Thyroid gland (tissue), 4 donors: ENCODE measurements at regions not wholly inside any gene's neighbourhood (a gene's known extent, or its start where the extent isn't known, plus 50 kb on each side); places are given as distances from the start of the nearest gene placed in this dataset.

Experiments used
- DNase-seq, 2 donors: peaks; one replicate each; pipeline ENCODE4 v3.0.0-alpha.2; 2019
- H3K27ac ChIP-seq, 3 donors: fragments of 200-600 bp; sonication (generic); 1 replicate in 2 of 3; 2 replicates in 1 of 3; pipeline ENCODE4 v1.5.1; 2016 to 2019; ENCODE audit warnings: mild to moderate bottlenecking in 1 of 3, moderate library complexity in 1 of 3
- H3K27me3 ChIP-seq: fragments of 200-600 bp; sonication (generic); one replicate; pipeline ENCODE4 v1.5.1; 2019
- H3K36me3 ChIP-seq, 2 donors: fragments of 200-600 bp; sonication (generic); one replicate each; pipeline ENCODE4 v1.5.1; 2016 to 2019
- H3K4me1 ChIP-seq, 2 donors: fragments of 200-600 bp; sonication (generic); one replicate each; pipeline ENCODE4 v1.5.1; 2017 to 2019
- H3K4me3 ChIP-seq, 3 donors: fragments of 200-600 bp; sonication (generic); replicated peaks in 1 of 3; 1 replicate in 2 of 3; 2 replicates in 1 of 3; pipeline ENCODE4 v1.5.1; 2016; ENCODE audit warnings: mild to moderate bottlenecking in 1 of 3
- H3K9me3 ChIP-seq: fragments of 200-600 bp; sonication (generic); one replicate; pipeline ENCODE4 v1.5.1; 2017
- POLR2A ChIP-seq, 2 donors: fragments of 450-650 bp; IDR thresholded peaks; one replicate each; pipeline ENCODE4 v1.6.1; 2017; ENCODE audit warnings: antibody characterized with exemption in 2 of 2, mild to moderate bottlenecking in 2 of 2, moderate library complexity in 1 of 2
- WGBS, 2 donors: methylation state at CpG; one replicate each; pipeline ENCODE4 v1.1.5; 2017; 5-methylcytosine and 5-hydroxymethylcytosine counted together
- intact Hi-C: fragments of 100-400 bp; cut with DNase I; formaldehyde crosslinking; loops from one replicate; pipeline ENCODE4 v1.15.1; 2023
- TF ChIP-seq, protein P1 (sequence below), 6 experiments: fragments of 200-600 bp in 3 of 6; fragments of 450-650 bp in 3 of 6; sonication (generic) in 3 of 6; IDR thresholded peaks; one replicate each; pipeline ENCODE4 v1.5.1; 2016 to 2019; ENCODE audit warnings: antibody characterized with exemption in 6 of 6, mild to moderate bottlenecking in 2 of 6, inconsistent platforms in 1 of 6, moderate library complexity in 1 of 6

DNA sequence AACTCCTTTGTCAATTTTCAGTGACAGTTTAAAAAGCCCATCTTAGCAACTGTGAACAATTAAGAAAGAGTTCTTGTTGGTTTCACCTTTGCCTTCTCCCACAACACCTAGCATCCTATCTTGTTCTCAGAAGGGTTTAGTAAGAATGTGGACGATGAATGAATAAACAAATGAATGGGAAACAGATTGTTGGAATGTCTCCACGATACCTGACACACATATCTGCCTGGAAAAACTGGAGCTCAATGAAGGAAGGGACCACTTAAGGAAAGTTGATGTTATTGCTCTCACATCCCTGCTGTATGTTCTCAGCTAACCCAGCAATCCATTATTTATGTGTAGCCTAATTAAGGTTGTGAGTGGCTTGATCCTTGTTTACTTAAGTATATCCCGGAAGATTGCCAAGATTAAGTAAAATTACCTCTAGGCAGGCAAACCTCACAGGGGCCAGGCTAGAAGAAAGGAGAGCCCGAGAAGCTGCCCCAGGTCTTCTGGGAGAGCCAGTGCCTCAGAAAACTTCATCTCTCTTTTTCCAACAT lies 286.4 kb downstream of the NXPE2 start:
- H3K4me3 ChIP-seq, result no peak overlapping the region
- no peak for TF ChIP-seq POLR2A (IDR thresholded peaks at IDR 0.05)
- TF ChIP-seq, protein P1, sequence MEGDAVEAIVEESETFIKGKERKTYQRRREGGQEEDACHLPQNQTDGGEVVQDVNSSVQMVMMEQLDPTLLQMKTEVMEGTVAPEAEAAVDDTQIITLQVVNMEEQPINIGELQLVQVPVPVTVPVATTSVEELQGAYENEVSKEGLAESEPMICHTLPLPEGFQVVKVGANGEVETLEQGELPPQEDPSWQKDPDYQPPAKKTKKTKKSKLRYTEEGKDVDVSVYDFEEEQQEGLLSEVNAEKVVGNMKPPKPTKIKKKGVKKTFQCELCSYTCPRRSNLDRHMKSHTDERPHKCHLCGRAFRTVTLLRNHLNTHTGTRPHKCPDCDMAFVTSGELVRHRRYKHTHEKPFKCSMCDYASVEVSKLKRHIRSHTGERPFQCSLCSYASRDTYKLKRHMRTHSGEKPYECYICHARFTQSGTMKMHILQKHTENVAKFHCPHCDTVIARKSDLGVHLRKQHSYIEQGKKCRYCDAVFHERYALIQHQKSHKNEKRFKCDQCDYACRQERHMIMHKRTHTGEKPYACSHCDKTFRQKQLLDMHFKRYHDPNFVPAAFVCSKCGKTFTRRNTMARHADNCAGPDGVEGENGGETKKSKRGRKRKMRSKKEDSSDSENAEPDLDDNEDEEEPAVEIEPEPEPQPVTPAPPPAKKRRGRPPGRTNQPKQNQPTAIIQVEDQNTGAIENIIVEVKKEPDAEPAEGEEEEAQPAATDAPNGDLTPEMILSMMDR (IDR thresholded peaks at IDR 0.05), result no peak
- intact Hi-C loops, result no loop called here
- H3K9me3 ChIP-seq, result no peaks in the 10 kb centered on the region
- H3K27ac ChIP-seq, result no peak overlapping the region
- H3K27me3 ChIP-seq, result no peaks in the 10 kb centered on the region
- no peaks in the 10 kb centered on the region for H3K4me1 ChIP-seq
- H3K36me3 ChIP-seq, result no peaks in the 10 kb centered on the region
- DNase-seq, result no peak
- WGBS, 2 donors, result 44 to 63% methylated on average over 4 of the region's 4 CpGs

DNA sequence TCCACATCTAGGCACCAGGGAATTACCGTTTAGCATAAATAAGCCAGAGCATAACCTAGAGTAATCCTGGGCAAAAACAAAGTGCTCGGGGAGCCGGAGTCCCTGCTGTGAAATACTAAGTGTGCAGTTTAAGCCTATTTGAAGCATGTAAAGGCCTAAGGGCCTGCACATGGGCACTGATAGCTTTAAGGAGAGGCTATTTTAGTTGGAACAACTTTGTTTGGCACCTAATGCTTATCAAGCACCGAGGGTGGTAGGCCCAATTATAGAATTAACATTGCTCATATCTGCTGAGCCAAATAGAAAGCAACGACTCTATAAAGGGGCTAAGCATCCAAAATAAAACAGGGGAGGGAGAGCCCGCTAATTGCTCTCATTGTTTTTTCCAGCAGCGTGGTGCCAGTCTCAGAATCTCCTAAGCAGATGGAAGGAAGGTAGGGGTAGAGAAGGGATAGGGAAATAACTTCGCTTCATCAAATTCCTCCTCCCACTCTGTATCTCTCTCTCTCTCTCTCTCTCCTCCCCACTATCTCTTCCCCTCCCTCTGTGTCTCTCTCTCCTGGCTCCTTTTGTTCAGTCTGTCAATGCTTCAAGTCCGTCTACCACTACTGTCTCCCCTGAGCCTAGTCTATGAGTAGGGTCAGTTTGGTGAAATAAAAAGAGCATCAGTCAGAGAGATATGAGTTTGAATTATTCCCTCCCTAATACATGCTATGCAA lies 292.8 kb downstream of the NXPE2 start:
- Histone ChIP-seq H3K4me1 (no peaks in the 10 kb centered on the region), H3K27ac (no peak overlapping the region), H3K9me3 (no peaks in the 10 kb centered on the region), H3K36me3 (no peaks in the 10 kb centered on the region), H3K4me3 (no peak overlapping the region), H3K27me3 (no peaks in the 10 kb centered on the region)
- TF ChIP-seq POLR2A (IDR thresholded peaks at IDR 0.05), result no peak
- TF ChIP-seq, protein P1 (IDR thresholded peaks at IDR 0.05), result no peak
- intact Hi-C loops, result no loop called here
- no peak for DNase-seq
- WGBS, 2 donors, result 85 to 90% methylated on average over 9 of the region's 9 CpGs

DNA sequence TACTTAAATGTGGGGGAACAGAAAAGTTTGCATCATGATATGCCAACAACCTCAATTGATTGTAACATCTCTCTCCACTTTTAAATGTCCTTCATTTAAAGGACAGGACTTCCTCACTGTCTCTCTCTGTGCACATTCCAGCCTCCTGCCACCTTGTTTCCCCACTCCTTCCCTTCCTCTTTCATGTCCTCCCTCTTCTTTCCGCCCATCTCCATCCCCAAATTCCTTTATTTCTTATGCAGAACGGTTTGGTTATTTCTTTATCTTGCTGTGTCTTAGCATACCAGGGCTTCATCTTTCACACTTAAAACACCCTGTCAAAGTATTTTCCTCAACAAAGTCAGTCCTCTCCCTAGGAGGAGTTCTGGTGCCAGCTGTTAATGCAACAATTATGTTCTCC lies 293.8 kb downstream of the NXPE2 start:
- no peaks in the 10 kb centered on the region for H3K4me1 ChIP-seq
- 53 to 54% methylated on average over 2 of the region's 2 CpGs for WGBS, 2 donors
- no peaks in the 10 kb centered on the region for H3K9me3 ChIP-seq
- DNase-seq, result no peak
- no peak overlapping the region for H3K27ac ChIP-seq
- no peak overlapping the region for H3K4me3 ChIP-seq
- intact Hi-C loops, result no loop called here
- H3K36me3 ChIP-seq, result no peaks in the 10 kb centered on the region
- TF ChIP-seq POLR2A (IDR thresholded peaks at IDR 0.05), result no peak
- TF ChIP-seq, protein P1 (IDR thresholded peaks at IDR 0.05), result no peak
- H3K27me3 ChIP-seq, result no peaks in the 10 kb centered on the region

DNA sequence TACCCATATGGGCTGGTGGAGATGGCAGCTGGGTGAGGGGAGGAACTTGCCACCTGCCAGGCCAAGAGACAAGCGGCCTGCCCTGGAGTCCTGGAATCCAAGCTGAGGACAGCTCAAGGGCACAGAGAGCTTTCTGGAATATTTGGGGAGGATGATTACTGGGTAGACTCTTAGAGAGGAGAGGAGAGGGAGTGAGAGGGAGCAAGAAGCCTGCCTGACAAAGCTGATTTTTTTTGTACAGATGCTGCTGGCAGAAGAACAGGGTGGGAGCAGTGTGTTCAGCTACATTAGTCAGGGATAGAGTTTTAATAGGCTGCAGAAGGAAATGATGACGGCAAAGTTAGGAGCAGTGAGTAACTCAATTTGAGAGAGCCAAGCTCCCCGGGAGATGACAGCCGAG lies 299.3 kb downstream of the NXPE2 start:
- 73 to 76% methylated on average over 4 of the region's 4 CpGs for WGBS, 2 donors
- no peaks in the 10 kb centered on the region for H3K36me3 ChIP-seq

DNA sequence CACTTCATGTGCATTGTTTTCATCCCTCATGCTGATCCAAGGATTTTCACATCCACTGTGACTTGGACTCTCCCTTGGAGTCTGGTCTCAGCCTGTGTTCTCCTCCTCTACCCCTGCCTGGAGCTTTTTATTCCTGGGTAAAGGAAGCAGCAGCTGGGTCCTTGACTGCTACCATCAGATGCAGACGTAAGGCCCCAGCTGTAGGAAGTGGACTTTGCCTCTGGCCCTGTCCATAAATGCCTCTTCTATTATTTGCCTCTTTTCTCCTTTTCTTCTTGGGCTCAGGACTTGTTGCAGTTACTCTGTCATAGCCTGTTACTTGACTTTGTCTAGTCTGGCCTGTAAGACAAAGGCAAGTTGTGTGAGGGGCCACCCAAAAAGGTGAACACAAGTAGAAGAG lies 303.8 kb downstream of the NXPE2 start:
- H3K27me3 ChIP-seq, result no peaks in the 10 kb centered on the region
- no peak for TF ChIP-seq POLR2A (IDR thresholded peaks at IDR 0.05)
- TF ChIP-seq, protein P1 (IDR thresholded peaks at IDR 0.05), result no peak
- intact Hi-C loops, result no loop called here
- no peak for DNase-seq
- no peak overlapping the region for H3K4me3 ChIP-seq
- no peaks in the 10 kb centered on the region for H3K36me3 ChIP-seq
- WGBS, 2 donors, result 63 to 100% methylated on average over 1 of the region's 1 CpG
- H3K4me1 ChIP-seq, result no peaks in the 10 kb centered on the region
- H3K27ac ChIP-seq, result no peak overlapping the region
- H3K9me3 ChIP-seq, result no peaks in the 10 kb centered on the region

More for the DNA sequence above, 299.3 kb downstream of the NXPE2 start:
- no peaks in the 10 kb centered on the region for H3K27me3 ChIP-seq
- no peak for DNase-seq
- no peaks in the 10 kb centered on the region for H3K9me3 ChIP-seq
- no peak for TF ChIP-seq POLR2A (IDR thresholded peaks at IDR 0.05)
- TF ChIP-seq, protein P1 (IDR thresholded peaks at IDR 0.05), result no peak
- H3K4me3 ChIP-seq, result no peak overlapping the region
- intact Hi-C loops, result no loop called here
- no peak overlapping the region for H3K27ac ChIP-seq
- no peaks in the 10 kb centered on the region for H3K4me1 ChIP-seq
